HEK293 (cell line): ENCODE measurements at regions not wholly inside any gene's neighbourhood (a gene's known extent, or its start where the extent isn't known, plus 50 kb on each side); places are given as distances from the start of the nearest gene placed in this dataset.

Experiments used
- FEZF1 ChIP-seq: fragments of 450-650 bp; formaldehyde crosslinking; IDR thresholded peaks from 2 replicates; pipeline ENCODE4 v1.5.1; 2016; ENCODE audit warnings: missing biosample characterization, missing genetic modification characterization
- KLF1 ChIP-seq: fragments of 450-650 bp; formaldehyde crosslinking; IDR thresholded peaks from 2 replicates; pipeline ENCODE4 v1.5.1; 2016; ENCODE audit warnings: missing biosample characterization, missing genetic modification characterization
- KLF16 ChIP-seq: fragments of 450-650 bp; formaldehyde crosslinking; IDR thresholded peaks from 2 replicates; pipeline ENCODE4 v1.5.1; 2017; ENCODE audit warnings: missing biosample characterization, missing genetic modification characterization
- OVOL3 ChIP-seq: fragments of 450-650 bp; formaldehyde crosslinking; IDR thresholded peaks from 2 replicates; pipeline ENCODE4 v1.5.1; 2016; ENCODE audit warnings: missing biosample characterization, missing genetic modification characterization
- SCRT1 ChIP-seq: fragments of 450-650 bp; formaldehyde crosslinking; IDR thresholded peaks from 2 replicates; pipeline ENCODE4 v1.5.1; 2016; ENCODE audit warnings: missing biosample characterization, missing genetic modification characterization, borderline replicate concordance
- TRIM28 ChIP-seq: IDR thresholded peaks from 2 replicates; pipeline ENCODE4 v1.6.1; 2011; ENCODE audit warnings: low read length, control low read depth, borderline replicate concordance
- ZBTB7A ChIP-seq: fragments of 450-650 bp; formaldehyde crosslinking; IDR thresholded peaks from 2 replicates; pipeline ENCODE4 v1.5.1; 2016; ENCODE audit warnings: low read depth, missing biosample characterization, missing genetic modification characterization
- ZBTB8A ChIP-seq: fragments of 450-650 bp; formaldehyde crosslinking; IDR thresholded peaks from 2 replicates; pipeline ENCODE4 v1.5.1; 2016; ENCODE audit warnings: missing biosample characterization, missing genetic modification characterization
- ZNF157 ChIP-seq: fragments of 450-650 bp; formaldehyde crosslinking; IDR thresholded peaks from 2 replicates; pipeline ENCODE4 v1.5.1; 2016; ENCODE audit warnings: missing biosample characterization, missing genetic modification characterization
- ZNF174 ChIP-seq: fragments of 450-650 bp; formaldehyde crosslinking; IDR thresholded peaks from 2 replicates; pipeline ENCODE4 v1.5.0; 2017; ENCODE audit warnings: missing biosample characterization, mild to moderate bottlenecking, missing genetic modification characterization
- ZNF202 ChIP-seq: fragments of 450-650 bp; formaldehyde crosslinking; IDR thresholded peaks from 2 replicates; pipeline ENCODE4 v1.5.1; 2016; ENCODE audit warnings: missing biosample characterization, missing genetic modification characterization, borderline replicate concordance
- ZNF223 ChIP-seq: fragments of 450-650 bp; formaldehyde crosslinking; IDR thresholded peaks from 2 replicates; pipeline ENCODE4 v1.5.1; 2016; ENCODE audit warnings: missing biosample characterization, missing genetic modification characterization
- ZNF248 ChIP-seq: fragments of 450-650 bp; formaldehyde crosslinking; IDR thresholded peaks from 2 replicates; pipeline ENCODE4 v1.5.1; 2017; ENCODE audit warnings: missing biosample characterization, missing genetic modification characterization
- ZNF292 ChIP-seq: fragments of 450-650 bp; formaldehyde crosslinking; IDR thresholded peaks from 2 replicates; pipeline ENCODE4 v1.5.1; 2016; ENCODE audit warnings: low read depth, missing biosample characterization, missing genetic modification characterization, borderline replicate concordance
- ZNF354C ChIP-seq: fragments of 450-650 bp; formaldehyde crosslinking; IDR thresholded peaks from 2 replicates; pipeline ENCODE4 v1.5.1; 2016; ENCODE audit warnings: missing biosample characterization, missing genetic modification characterization, low read depth, borderline replicate concordance
- ZNF404 ChIP-seq: fragments of 450-650 bp; formaldehyde crosslinking; IDR thresholded peaks from 2 replicates; pipeline ENCODE4 v1.5.1; 2017; ENCODE audit warnings: missing biosample characterization, missing genetic modification characterization
- ZNF423 ChIP-seq: fragments of 450-650 bp; formaldehyde crosslinking; IDR thresholded peaks from 2 replicates; pipeline ENCODE4 v1.5.1; 2016; ENCODE audit warnings: missing biosample characterization, missing genetic modification characterization
- ZNF510 ChIP-seq: fragments of 450-650 bp; formaldehyde crosslinking; IDR thresholded peaks from 2 replicates; pipeline ENCODE4 v1.5.1; 2018; ENCODE audit warnings: mild to moderate bottlenecking, missing genetic modification characterization, missing biosample characterization; ENCODE audit not compliant: insufficient replicate concordance
- ZNF544 ChIP-seq: fragments of 450-650 bp; formaldehyde crosslinking; IDR thresholded peaks from 2 replicates; pipeline ENCODE4 v1.5.0; 2017; ENCODE audit warnings: missing biosample characterization, missing genetic modification characterization
- ZNF548 ChIP-seq: fragments of 450-650 bp; formaldehyde crosslinking; IDR thresholded peaks from 2 replicates; pipeline ENCODE4 v1.5.1; 2016; ENCODE audit warnings: missing biosample characterization, missing genetic modification characterization
- ZNF560 ChIP-seq: fragments of 450-650 bp; formaldehyde crosslinking; IDR thresholded peaks from 2 replicates; pipeline ENCODE4 v1.5.1; 2017; ENCODE audit warnings: missing biosample characterization, missing genetic modification characterization, borderline replicate concordance
- ZNF561 ChIP-seq: fragments of 450-650 bp; IDR thresholded peaks from 2 replicates; pipeline ENCODE4 v1.5.1; 2018; ENCODE audit warnings: missing biosample characterization, missing genetic modification characterization, borderline replicate concordance
- ZNF571 ChIP-seq: fragments of 450-650 bp; formaldehyde crosslinking; IDR thresholded peaks from 2 replicates; pipeline ENCODE4 v1.5.0; 2017; ENCODE audit warnings: missing biosample characterization, missing genetic modification characterization
- ZNF610 ChIP-seq: fragments of 450-650 bp; formaldehyde crosslinking; IDR thresholded peaks from 2 replicates; pipeline ENCODE4 v1.5.1; 2016; ENCODE audit warnings: missing biosample characterization, missing genetic modification characterization, borderline replicate concordance
- ZNF629 ChIP-seq: fragments of 450-650 bp; formaldehyde crosslinking; IDR thresholded peaks from 2 replicates; pipeline ENCODE4 v1.5.1; 2017; ENCODE audit warnings: missing biosample characterization, missing genetic modification characterization
- ZNF747 ChIP-seq: fragments of 450-650 bp; formaldehyde crosslinking; IDR thresholded peaks from 2 replicates; pipeline ENCODE4 v1.5.1; 2016; ENCODE audit warnings: missing biosample characterization, missing genetic modification characterization
- ZNF785 ChIP-seq: fragments of 450-650 bp; formaldehyde crosslinking; IDR thresholded peaks from 2 replicates; pipeline ENCODE4 v1.5.1; 2016; ENCODE audit warnings: missing biosample characterization, missing genetic modification characterization
- TF ChIP-seq, protein P1 (sequence below): fragments of 450-650 bp; formaldehyde crosslinking; IDR thresholded peaks from 2 replicates; pipeline ENCODE4 v1.5.1; 2016; ENCODE audit warnings: missing biosample characterization, missing genetic modification characterization
- TF ChIP-seq, protein P2 (sequence below): fragments of 450-650 bp; formaldehyde crosslinking; IDR thresholded peaks from 2 replicates; pipeline ENCODE4 v1.5.1; 2017; ENCODE audit warnings: missing biosample characterization, missing genetic modification characterization
- TF ChIP-seq, protein P3 (sequence below): fragments of 450-650 bp; formaldehyde crosslinking; IDR thresholded peaks from 2 replicates; pipeline ENCODE4 v1.5.1; 2016; ENCODE audit warnings: missing biosample characterization, missing genetic modification characterization
- TF ChIP-seq, protein P4 (sequence below): fragments of 450-650 bp; formaldehyde crosslinking; IDR thresholded peaks from 2 replicates; pipeline ENCODE4 v1.5.1; 2017; ENCODE audit warnings: missing biosample characterization, mild to moderate bottlenecking, missing genetic modification characterization, moderate library complexity

DNA sequence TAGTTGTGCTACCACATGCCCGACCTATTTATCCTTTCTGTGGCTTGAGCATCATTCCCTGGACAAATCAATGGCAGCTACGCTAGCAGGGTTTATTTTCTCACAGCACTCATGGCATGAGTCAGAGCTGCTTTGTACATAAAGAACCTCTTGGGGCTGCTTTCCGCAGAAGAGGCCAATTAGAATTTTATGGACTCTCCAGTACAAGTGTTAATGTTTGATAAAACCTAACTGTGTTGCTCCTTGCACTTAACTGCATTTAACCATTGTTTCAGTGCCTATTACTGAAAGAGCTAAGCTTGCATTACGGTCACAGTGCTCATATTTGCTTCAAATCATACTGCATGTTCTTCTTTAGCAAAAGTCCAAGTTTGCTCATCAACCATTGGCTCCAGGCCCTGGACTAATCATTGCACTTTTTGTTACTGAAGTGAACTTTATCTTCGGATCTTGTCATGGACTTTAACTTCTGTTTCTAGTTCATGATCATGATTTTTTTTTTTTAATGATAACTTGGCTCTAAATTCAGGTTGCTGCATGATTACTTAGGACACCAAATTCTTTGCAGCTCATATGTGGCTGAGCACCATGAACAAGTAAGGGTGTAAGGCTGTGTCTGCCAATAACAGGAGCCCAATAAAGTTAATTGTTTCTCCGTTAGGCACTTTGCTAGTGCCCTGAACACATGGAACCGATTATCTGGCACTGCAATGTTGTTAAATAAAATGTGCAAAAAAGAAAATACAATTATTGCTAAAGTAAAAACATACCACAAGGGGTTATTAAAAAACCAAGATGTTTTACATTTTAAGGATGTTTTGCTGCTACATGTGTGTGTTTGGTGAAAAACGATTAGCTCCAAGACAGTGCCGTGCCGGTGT is 492.2 kb downstream of the KCNJ2 start (continued):
- TF ChIP-seq KLF1 (tag by site-specific recombination) = no peak
- TF ChIP-seq SCRT1 (tag by site-specific recombination) = 0 out of 2 replicates have a peak, but pooled peaks have one; percentile 22
- no peak for TF ChIP-seq KLF16 (tag by site-specific recombination)
- peak; percentile 96 for TF ChIP-seq FEZF1 (tag by site-specific recombination)
- TF ChIP-seq ZNF747 (tag by site-specific recombination) = no peak
- no peak for TF ChIP-seq ZNF571 (tag by site-specific recombination)
- no peak for TF ChIP-seq ZNF223 (tag by site-specific recombination)
- TF ChIP-seq, protein P1, sequence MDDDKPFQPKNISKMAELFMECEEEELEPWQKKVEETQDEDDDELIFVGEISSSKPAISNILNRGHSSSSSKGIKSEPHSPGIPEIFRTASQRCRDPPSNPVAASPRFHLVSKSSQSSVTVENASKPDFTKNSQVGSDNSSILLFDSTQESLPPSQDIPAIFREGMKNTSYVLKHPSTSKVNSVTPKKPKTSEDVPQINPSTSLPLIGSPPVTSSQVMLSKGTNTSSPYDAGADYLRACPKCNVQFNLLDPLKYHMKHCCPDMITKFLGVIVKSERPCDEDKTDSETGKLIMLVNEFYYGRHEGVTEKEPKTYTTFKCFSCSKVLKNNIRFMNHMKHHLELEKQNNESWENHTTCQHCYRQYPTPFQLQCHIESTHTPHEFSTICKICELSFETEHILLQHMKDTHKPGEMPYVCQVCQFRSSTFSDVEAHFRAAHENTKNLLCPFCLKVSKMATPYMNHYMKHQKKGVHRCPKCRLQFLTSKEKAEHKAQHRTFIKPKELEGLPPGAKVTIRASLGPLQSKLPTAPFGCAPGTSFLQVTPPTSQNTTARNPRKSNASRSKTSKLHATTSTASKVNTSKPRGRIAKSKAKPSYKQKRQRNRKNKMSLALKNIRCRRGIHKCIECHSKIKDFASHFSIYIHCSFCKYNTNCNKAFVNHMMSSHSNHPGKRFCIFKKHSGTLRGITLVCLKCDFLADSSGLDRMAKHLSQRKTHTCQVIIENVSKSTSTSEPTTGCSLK (tag by site-specific recombination) = no peak
- TF ChIP-seq, protein P2, sequence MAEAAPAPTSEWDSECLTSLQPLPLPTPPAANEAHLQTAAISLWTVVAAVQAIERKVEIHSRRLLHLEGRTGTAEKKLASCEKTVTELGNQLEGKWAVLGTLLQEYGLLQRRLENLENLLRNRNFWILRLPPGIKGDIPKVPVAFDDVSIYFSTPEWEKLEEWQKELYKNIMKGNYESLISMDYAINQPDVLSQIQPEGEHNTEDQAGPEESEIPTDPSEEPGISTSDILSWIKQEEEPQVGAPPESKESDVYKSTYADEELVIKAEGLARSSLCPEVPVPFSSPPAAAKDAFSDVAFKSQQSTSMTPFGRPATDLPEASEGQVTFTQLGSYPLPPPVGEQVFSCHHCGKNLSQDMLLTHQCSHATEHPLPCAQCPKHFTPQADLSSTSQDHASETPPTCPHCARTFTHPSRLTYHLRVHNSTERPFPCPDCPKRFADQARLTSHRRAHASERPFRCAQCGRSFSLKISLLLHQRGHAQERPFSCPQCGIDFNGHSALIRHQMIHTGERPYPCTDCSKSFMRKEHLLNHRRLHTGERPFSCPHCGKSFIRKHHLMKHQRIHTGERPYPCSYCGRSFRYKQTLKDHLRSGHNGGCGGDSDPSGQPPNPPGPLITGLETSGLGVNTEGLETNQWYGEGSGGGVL (tag by site-specific recombination) = no peak
- TF ChIP-seq ZNF510 (tag by site-specific recombination) = no peak
- TF ChIP-seq TRIM28 = peak; percentile 97
- no peak for TF ChIP-seq ZNF157 (tag by site-specific recombination)
- peak; percentile 64; the same call in 1 of the 2 replicates for TF ChIP-seq ZNF610 (tag by site-specific recombination)
- TF ChIP-seq ZNF174 (tag by site-specific recombination) = no peak
- TF ChIP-seq ZNF629 = peak; percentile 86
- no peak for TF ChIP-seq ZNF544
- no peak for TF ChIP-seq ZNF202 (tag by site-specific recombination)
- TF ChIP-seq ZNF785 (tag by site-specific recombination) = no peak
- TF ChIP-seq OVOL3 (tag by site-specific recombination) = peak; percentile 99
- TF ChIP-seq ZNF423 (tag by site-specific recombination) = no peak
- TF ChIP-seq, protein P3, sequence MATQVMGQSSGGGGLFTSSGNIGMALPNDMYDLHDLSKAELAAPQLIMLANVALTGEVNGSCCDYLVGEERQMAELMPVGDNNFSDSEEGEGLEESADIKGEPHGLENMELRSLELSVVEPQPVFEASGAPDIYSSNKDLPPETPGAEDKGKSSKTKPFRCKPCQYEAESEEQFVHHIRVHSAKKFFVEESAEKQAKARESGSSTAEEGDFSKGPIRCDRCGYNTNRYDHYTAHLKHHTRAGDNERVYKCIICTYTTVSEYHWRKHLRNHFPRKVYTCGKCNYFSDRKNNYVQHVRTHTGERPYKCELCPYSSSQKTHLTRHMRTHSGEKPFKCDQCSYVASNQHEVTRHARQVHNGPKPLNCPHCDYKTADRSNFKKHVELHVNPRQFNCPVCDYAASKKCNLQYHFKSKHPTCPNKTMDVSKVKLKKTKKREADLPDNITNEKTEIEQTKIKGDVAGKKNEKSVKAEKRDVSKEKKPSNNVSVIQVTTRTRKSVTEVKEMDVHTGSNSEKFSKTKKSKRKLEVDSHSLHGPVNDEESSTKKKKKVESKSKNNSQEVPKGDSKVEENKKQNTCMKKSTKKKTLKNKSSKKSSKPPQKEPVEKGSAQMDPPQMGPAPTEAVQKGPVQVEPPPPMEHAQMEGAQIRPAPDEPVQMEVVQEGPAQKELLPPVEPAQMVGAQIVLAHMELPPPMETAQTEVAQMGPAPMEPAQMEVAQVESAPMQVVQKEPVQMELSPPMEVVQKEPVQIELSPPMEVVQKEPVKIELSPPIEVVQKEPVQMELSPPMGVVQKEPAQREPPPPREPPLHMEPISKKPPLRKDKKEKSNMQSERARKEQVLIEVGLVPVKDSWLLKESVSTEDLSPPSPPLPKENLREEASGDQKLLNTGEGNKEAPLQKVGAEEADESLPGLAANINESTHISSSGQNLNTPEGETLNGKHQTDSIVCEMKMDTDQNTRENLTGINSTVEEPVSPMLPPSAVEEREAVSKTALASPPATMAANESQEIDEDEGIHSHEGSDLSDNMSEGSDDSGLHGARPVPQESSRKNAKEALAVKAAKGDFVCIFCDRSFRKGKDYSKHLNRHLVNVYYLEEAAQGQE (tag by site-specific recombination) = no peak
- no peak for TF ChIP-seq ZNF248 (tag by site-specific recombination)
- TF ChIP-seq ZNF292 (tag by site-specific recombination) = no peak
- TF ChIP-seq ZNF354C (tag by site-specific recombination) = no peak
- TF ChIP-seq, protein P4, sequence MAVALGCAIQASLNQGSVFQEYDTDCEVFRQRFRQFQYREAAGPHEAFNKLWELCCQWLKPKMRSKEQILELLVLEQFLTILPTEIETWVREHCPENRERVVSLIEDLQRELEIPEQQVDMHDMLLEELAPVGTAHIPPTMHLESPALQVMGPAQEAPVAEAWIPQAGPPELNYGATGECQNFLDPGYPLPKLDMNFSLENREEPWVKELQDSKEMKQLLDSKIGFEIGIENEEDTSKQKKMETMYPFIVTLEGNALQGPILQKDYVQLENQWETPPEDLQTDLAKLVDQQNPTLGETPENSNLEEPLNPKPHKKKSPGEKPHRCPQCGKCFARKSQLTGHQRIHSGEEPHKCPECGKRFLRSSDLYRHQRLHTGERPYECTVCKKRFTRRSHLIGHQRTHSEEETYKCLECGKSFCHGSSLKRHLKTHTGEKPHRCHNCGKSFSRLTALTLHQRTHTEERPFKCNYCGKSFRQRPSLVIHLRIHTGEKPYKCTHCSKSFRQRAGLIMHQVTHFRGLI (tag by site-specific recombination) = no peak
- TF ChIP-seq ZNF560 (tag by site-specific recombination) = no peak
- TF ChIP-seq ZNF548 (tag by site-specific recombination) = no peak
- TF ChIP-seq ZBTB8A (tag by site-specific recombination) = peak; percentile 88
- peak; percentile 91 for TF ChIP-seq ZNF561 (tag by site-specific recombination)
- TF ChIP-seq ZNF404 (tag by site-specific recombination) = no peak
- no peak for TF ChIP-seq ZBTB7A (tag by site-specific recombination)
